ENCODE measurements at regions not wholly inside any gene's neighbourhood (a gene's known extent, or its start where the extent isn't known, plus 50 kb on each side); places are given as distances from the start of the nearest gene placed in this dataset.

DNA sequence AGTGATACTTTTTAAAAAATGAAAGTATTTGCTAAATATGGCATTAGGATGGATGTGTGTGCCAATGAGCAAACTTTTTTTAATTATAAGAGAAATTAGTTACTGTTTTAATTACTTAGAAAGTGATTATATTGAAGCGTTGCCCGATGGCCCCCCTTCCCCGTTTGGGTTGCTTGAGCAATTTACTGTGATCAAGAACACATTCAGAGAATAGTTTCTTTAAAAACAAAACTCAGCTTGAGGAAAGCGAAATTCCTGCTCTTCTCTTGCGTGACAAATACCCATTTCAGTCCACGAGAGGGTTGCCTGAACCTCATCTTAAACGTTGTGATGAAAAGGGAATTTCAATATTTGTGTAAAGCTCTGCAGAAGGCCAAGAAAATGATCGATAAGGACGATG is 234.1 kb downstream of the GATA3 start:
- H3K4me3 ChIP-seq (ENCODE audit: low read depth, low read length): no peak overlapping the region
- TF ChIP-seq, protein P1, sequence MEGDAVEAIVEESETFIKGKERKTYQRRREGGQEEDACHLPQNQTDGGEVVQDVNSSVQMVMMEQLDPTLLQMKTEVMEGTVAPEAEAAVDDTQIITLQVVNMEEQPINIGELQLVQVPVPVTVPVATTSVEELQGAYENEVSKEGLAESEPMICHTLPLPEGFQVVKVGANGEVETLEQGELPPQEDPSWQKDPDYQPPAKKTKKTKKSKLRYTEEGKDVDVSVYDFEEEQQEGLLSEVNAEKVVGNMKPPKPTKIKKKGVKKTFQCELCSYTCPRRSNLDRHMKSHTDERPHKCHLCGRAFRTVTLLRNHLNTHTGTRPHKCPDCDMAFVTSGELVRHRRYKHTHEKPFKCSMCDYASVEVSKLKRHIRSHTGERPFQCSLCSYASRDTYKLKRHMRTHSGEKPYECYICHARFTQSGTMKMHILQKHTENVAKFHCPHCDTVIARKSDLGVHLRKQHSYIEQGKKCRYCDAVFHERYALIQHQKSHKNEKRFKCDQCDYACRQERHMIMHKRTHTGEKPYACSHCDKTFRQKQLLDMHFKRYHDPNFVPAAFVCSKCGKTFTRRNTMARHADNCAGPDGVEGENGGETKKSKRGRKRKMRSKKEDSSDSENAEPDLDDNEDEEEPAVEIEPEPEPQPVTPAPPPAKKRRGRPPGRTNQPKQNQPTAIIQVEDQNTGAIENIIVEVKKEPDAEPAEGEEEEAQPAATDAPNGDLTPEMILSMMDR (IDR thresholded peaks at IDR 0.05; ENCODE audit: borderline replicate concordance, insufficient read depth, low read depth, low read length): no peak

DNA sequence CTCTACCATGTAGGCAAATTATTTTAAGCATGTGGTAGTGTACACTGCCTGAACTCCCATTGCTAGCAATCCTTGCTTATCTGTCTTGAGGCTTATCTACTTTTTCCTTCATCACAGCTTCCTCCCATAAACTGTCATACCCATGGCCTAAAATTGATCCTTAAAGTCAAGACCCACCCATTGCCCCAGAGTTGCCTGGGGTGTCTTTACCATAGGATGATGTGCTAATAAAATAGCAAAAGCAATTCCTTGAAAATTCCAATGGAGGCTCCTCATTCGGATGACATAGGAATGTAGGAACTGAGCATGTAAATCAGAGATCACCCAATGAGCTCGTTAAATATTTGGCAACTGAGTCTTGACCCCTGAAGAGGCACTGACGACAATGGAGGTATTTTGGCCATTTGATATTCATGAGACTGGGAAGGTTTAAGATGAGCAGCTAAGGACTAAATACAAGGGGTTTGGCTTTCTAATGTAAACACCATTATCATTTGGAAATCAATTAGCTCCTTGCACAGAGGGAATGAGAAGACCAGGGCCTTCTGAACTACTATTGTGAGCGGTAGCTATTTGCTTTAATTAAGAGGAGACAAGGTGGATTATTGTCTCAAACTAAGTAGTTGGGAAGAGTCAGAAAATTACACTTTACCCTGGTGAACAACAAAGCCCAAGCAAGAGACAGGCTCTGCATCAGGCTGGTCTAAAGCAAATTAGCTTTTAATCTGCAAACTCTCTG is 234.9 kb downstream of the GATA3 start:
- H3K4me3 ChIP-seq (ENCODE audit: low read depth, low read length): no peak overlapping the region
- TF ChIP-seq, protein P1 (IDR thresholded peaks at IDR 0.05; ENCODE audit: borderline replicate concordance, insufficient read depth, low read depth, low read length): no peak

DNA sequence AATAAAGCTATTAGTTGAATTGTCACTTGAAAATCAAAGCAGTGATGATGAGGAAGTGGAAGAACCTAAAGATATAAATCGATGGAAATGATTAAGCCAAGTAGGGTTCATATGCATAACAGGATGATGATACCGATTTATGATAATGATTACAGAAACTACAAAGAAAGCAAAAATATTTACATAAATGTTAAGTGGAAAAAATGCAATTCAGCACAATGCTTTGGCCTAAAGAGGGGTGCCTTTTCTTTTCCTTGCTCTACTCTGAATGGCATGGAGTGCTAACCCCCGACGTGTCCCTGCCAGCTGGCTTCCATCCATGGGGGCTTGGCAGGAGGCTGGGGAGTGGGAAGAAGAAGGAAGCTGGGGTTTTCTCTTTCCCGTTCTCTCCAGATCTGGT is 240.3 kb downstream of the GATA3 start:
- TF ChIP-seq, protein P1 (IDR thresholded peaks at IDR 0.05; ENCODE audit: borderline replicate concordance, insufficient read depth, low read depth, low read length): no peak
- no peak overlapping the region for H3K4me3 ChIP-seq (ENCODE audit: low read depth, low read length)

DNA sequence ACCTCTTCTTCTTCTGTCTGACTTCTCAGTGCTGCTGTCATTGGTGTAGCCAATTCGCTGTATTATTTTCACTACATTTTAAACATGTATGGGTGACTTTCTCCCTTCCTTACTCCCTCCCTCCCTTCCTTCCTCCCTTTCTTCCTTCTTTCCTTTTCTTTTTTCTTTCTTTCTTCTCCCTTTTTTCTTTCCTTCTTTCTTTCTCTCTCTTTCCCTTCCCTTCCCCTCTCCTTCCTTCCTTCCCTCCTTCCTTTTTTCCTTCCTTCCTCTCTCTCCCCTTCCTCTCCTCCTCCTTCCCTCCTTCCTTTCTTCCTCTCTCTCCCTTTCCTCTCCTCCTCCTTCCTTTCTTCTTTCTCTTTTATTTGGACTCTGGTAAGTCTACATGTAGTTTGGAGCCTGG is 240.8 kb downstream of the GATA3 start:
- TF ChIP-seq, protein P1 (IDR thresholded peaks at IDR 0.05; ENCODE audit: borderline replicate concordance, insufficient read depth, low read depth, low read length): no peak

DNA sequence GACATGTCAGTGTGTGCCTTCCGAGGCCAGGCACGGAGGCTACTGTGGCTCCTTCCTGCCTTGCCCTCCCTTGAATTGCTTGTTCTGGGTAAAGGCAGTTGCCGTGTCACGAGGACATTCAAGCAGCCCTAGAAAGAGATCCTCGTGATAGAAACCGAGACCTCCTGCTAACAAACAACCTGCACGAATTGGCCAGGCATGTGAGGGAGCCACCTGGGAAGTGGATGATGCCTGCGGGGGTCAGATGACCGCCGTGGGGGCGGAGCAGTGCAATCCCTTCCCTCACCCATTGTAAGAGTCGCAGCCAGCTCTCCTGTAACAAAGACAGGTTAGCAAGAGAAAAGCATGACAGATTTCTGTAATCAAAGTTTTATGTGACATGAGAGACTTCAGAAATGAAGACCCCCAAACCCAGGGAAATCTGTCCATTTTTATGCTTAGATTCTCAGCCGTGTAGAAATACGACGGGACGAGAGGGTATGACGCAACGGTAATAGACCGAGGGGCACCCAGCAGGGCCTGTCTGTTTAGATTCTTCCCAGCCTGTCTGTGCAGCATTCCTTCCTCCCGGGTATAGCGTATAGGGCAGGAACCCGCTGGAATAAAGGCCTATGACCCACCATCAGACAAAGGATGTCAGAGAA is 241.7 kb downstream of the GATA3 start:
- TF ChIP-seq, protein P1 (IDR thresholded peaks at IDR 0.05; ENCODE audit: borderline replicate concordance, insufficient read depth, low read depth, low read length): no peak
- no peak overlapping the region for H3K4me3 ChIP-seq (ENCODE audit: low read depth, low read length)

More for the DNA sequence above, 240.8 kb downstream of the GATA3 start:
- H3K4me3 ChIP-seq (ENCODE audit: low read depth, low read length): no peak overlapping the region

DNA sequence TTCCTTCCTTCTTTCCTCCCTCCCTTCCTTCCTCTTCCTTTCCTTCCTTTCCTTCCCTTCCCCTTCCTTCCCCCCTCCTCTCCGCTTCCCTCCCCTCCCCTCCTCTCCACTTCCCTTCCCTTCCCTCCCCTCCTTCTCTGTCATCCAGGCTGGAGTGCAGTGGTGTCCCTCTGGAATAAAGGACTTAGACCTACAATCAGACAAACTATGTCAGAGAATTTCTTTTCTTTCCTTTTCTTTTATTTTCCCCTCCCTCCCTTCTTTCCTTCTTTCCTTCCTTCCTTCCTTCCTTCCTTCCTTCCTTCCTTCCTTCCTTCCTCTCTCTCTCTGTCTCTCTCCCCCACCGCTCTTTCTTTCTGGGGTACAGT is 242.2 kb downstream of the GATA3 start:
- TF ChIP-seq, protein P1 (IDR thresholded peaks at IDR 0.05; ENCODE audit: borderline replicate concordance, insufficient read depth, low read depth, low read length): no peak
- H3K4me3 ChIP-seq (ENCODE audit: low read depth, low read length): no peak overlapping the region

DNA sequence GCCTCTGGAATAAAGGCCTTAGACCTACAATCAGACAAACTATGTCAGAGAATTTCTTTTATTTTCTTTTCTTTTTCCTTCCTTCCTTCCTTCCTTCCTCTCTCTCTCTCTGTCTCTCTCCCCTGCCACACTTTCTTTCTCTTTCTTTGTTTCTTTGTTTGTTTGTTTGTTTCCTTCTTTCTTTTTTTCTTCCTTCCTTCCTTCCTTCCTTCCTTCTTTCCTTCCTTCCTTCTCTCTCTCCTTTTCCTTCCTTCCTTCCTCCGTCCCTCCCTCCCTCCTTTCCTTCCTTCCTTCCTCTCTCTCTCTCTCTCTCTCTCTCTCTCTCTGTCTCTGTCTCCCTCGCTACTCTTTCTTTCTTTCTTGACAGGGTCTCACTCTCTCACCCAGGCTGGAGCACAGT is 242.6 kb downstream of the GATA3 start:
- H3K4me3 ChIP-seq (ENCODE audit: low read depth, low read length): no peak overlapping the region
- TF ChIP-seq, protein P1 (IDR thresholded peaks at IDR 0.05; ENCODE audit: borderline replicate concordance, insufficient read depth, low read depth, low read length): no peak

All from GM12875 (cell line).